ENCODE measurements at regions not wholly inside any gene's neighbourhood (a gene's known extent, or its start where the extent isn't known, plus 50 kb on each side); places are given as distances from the start of the nearest gene placed in this dataset.

DNA sequence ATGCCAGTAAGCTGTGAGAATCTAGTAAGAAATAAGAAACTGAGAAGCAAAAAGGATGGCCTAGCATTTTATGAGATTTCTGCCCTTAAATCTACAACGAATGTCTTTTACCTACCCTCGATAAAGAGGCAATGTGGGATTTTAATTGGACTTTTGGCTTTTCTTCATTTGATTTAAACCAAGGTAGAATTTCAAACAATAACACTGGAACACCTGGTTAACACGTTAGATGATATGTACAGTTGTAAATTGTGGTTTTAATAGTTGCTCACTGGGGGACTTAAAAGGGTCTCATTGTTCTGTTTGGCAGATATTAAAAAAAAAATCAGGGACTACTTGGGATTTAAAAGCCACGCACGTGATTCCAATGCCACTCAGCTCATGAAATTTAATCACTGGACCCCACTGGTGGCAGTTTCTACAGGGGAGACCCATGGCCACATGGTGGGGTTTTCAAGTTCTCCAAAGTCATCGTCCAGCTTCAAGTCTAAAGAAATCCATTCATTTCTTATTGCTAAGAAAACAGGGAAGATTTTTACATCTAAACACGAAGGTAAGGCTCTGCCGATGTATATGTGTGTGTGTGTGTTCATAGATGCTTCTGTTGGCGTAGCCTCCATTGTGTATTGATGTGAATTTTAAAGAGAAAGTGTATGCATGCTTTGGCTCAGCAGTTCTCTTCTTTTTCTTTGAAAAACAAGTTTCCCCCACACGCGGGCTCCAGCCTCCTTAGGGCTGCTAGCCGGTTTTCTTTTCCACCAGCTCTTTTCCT lies 588.6 kb upstream of the MKI67 start:
- TF ChIP-seq CTCF (IDR thresholded peaks at IDR 0.05; ENCODE audit: poor library complexity): no peak
- TF ChIP-seq EZH2 (IDR thresholded peaks at IDR 0.05; ENCODE audit: borderline replicate concordance): no peak
